Esophagus (tissue), 2 donors: ENCODE measurements at regions not wholly inside any gene's neighbourhood (a gene's known extent, or its start where the extent isn't known, plus 50 kb on each side); places are given as distances from the start of the nearest gene placed in this dataset.

Experiments
- H3K27ac ChIP-seq, 2 donors: one replicate each; pipeline ENCODE4 v1.5.1; 2013; ENCODE audit warnings: low read depth in 2 of 2, mild to moderate bottlenecking in 2 of 2, inconsistent platforms in 1 of 2, low read length in 1 of 2, moderate library complexity in 1 of 2
- H3K27me3 ChIP-seq, 2 donors: one replicate each; pipeline ENCODE4 v1.6.1; 2013; ENCODE audit warnings: low read length in 2 of 2, control low read depth in 1 of 2, mild to moderate bottlenecking in 1 of 2; ENCODE audit not compliant: insufficient read depth in 2 of 2, control insufficient read depth in 1 of 2
- H3K36me3 ChIP-seq, 2 donors: one replicate each; pipeline ENCODE4 v1.6.1; 2013; ENCODE audit warnings: low read length in 1 of 2; ENCODE audit not compliant: control insufficient read depth in 2 of 2, insufficient read depth in 2 of 2
- H3K4me1 ChIP-seq, 2 donors: one replicate each; pipeline ENCODE4 v1.6.1; 2013; ENCODE audit warnings: low read length in 1 of 2; ENCODE audit not compliant: control insufficient read depth in 2 of 2, insufficient read depth in 2 of 2
- H3K4me3 ChIP-seq, 2 donors: one replicate each; pipeline ENCODE4 v1.5.1; 2013; ENCODE audit warnings: low read length in 2 of 2, mild to moderate bottlenecking in 2 of 2, low read depth in 1 of 2, moderate library complexity in 1 of 2
- H3K9me3 ChIP-seq, 2 donors: one replicate each; pipeline ENCODE4 v1.6.1; 2013; ENCODE audit warnings: mild to moderate bottlenecking in 2 of 2, low read depth in 1 of 2, low read length in 1 of 2, moderate library complexity in 1 of 2; ENCODE audit not compliant: control insufficient read depth in 2 of 2, insufficient read depth in 1 of 2
- WGBS, 2 donors: extraction: QIAGEN DNeasy Blood & Tissue Kit; methylation state at CpG; one replicate each; pipeline ENCODE4 v1.1.7; 2013; 5-methylcytosine and 5-hydroxymethylcytosine counted together
- donor health status: healthy with polysubstance abuse.
- donor health status: Bipolar disorder and iron deficiency.

DNA sequence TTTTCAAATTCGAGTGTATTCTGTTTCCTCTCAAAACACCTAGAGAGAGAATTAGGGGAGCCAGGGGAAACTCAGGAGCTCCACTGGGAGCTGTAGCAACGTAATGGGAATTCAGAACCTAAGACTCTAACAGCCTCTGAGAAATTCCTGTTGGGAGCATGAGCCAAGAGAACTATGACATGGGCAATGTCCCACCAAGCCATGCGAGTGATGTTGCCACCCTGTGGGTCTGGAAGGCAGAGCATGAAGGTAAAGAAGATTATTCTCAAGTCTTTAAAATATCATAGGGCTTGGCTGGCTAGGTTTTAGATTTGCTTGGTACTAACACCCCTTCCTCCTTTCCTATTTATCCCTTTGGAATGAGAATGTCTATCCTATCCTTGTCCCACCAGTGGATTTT, 392.6 kb upstream of the ADAMTS9 start:
- Histone ChIP-seq H3K9me3 (no peaks in the 10 kb centered on the region), H3K36me3 (no peaks in the 10 kb centered on the region), H3K27ac (no peak overlapping the region), H3K4me3 (no peak overlapping the region), H3K27me3 (no peaks in the 10 kb centered on the region), H3K4me1 (no peaks in the 10 kb centered on the region)
- 79% methylated on average over 3 of the region's 3 CpGs for WGBS, 2 donors

GRCh38 chr3:65079560-65079959, 391.8 kb upstream of the ADAMTS9 start:
- H3K27ac ChIP-seq = no peak overlapping the region
- no peaks in the 10 kb centered on the region for H3K36me3 ChIP-seq
- H3K27me3 ChIP-seq = no peaks in the 10 kb centered on the region
- H3K4me3 ChIP-seq = no peak overlapping the region
- no peaks in the 10 kb centered on the region for H3K9me3 ChIP-seq
- 85 to 86% methylated on average over 5 of the region's 5 CpGs for WGBS, 2 donors
- H3K4me1 ChIP-seq = no peaks in the 10 kb centered on the region

GRCh38 chr3:65078748-65079147, 390.9 kb upstream of the ADAMTS9 start:
- Histone ChIP-seq H3K4me1 (no peaks in the 10 kb centered on the region), H3K9me3 (no peaks in the 10 kb centered on the region), H3K27me3 (no peaks in the 10 kb centered on the region), H3K36me3 (no peaks in the 10 kb centered on the region), H3K4me3 (no peak overlapping the region), H3K27ac (no peak overlapping the region)

- Histone ChIP-seq H3K36me3 (no peaks in the 10 kb centered on the region), H3K4me3 (no peak overlapping the region), H3K27me3 (no peaks in the 10 kb centered on the region), H3K4me1 (no peaks in the 10 kb centered on the region), H3K9me3 (no peaks in the 10 kb centered on the region), H3K27ac (no peak overlapping the region)
- whole genome bisulfite sequencing, 2 donors = 94 to 95% methylated on average over 2 of the region's 2 CpGs
Observed at GRCh38 chr3:65077124-65077523, 389.3 kb upstream of the ADAMTS9 start.

DNA sequence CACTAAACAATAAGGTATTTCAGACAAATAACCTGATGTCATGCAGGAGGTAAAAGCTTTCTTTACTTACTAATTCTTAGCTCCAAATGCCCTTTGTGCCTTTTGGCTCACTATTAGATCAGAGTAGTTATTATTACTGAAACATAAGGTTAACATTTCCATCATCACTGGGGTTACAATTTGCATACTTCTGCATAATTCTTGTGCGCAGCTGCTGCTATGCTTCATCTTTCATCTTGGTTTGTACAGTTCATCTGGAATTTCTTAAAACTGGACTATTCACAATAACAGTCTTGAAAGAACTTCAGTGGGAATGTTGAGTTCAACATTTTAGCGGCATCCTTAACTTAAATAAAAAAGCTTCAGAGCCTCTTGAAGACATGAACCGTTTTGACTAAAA, 383.2 kb upstream of the ADAMTS9 start:
- Histone ChIP-seq H3K27ac (no peak overlapping the region), H3K4me1 (no peaks in the 10 kb centered on the region), H3K9me3 (peaks cover 0 to 2% of the 10 kb centered on the region in 2 donors), H3K4me3 (no peak overlapping the region), H3K36me3 (no peaks in the 10 kb centered on the region), H3K27me3 (no peaks in the 10 kb centered on the region)
- 74% methylated on average over 3 of the region's 3 CpGs for WGBS, 2 donors

GRCh38 chr3:65060904-65061303, 373.1 kb upstream of the ADAMTS9 start:
- Histone ChIP-seq H3K27me3 (no peaks in the 10 kb centered on the region), H3K4me3 (no peak overlapping the region), H3K4me1 (no peaks in the 10 kb centered on the region), H3K9me3 (no peaks in the 10 kb centered on the region), H3K36me3 (no peaks in the 10 kb centered on the region), H3K27ac (no peak overlapping the region)
- 75 to 87% methylated on average over 2 of the region's 2 CpGs for WGBS, 2 donors

- Histone ChIP-seq H3K4me3 (no peak overlapping the region), H3K27me3 (no peaks in the 10 kb centered on the region), H3K9me3 (no peaks in the 10 kb centered on the region), H3K4me1 (no peaks in the 10 kb centered on the region), H3K36me3 (no peaks in the 10 kb centered on the region), H3K27ac (no peak overlapping the region)
- 70 to 76% methylated on average over 1 of the region's 1 CpG for WGBS, 2 donors
Observed at GRCh38 chr3:65052101-65052500, 364.3 kb upstream of the ADAMTS9 start.

DNA sequence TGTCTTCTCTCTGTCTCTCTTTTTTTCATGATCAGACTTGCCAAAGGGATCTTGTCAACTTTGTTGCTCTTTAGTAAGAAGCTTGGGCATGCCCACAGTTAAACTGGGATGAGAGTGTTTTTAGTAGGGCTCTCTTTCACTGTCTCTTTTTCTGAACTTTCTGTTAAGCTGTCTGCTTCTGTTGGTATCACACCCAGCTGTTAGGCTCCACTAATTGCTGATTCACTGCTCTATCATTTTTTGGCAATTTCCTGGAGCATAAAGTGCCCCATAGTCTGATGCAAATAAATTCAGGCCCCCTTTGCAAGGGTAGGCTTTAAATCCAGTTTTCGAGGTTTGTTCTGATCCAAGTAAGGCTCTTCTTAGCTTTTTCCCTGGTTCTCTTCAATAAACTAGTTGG, 360.4 kb upstream of the ADAMTS9 start:
- Histone ChIP-seq H3K9me3 (no peaks in the 10 kb centered on the region), H3K4me3 (no peak overlapping the region), H3K27me3 (no peaks in the 10 kb centered on the region), H3K36me3 (no peaks in the 10 kb centered on the region), H3K27ac (no peak overlapping the region), H3K4me1 (no peaks in the 10 kb centered on the region)
- 90 to 91% methylated on average over 1 of the region's 1 CpG for WGBS, 2 donors

- no peak overlapping the region for H3K27ac ChIP-seq
Observed at GRCh38 chr3:65045138-65045537, 357.3 kb upstream of the ADAMTS9 start.

DNA sequence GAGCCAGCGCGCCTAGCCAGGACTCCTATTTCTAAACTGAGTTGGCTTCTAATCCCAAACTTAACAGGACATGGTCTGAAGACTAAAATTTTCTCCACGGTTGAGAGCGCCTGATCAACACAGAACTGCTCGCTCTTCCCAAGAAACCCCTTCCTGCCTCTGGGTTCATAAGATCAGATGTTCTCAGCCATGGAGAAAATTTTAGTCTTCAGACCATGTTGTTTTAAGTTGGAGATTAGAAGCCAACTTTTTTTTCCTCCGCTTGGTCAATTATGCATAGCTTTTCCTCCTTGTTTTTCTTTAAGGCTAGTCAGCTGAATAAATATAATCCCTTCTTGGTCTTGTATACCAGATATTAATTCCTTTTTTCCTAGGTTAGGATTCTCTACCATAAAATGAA, 356.6 kb upstream of the ADAMTS9 start:
- 96 to 97% methylated on average over 6 of the region's 6 CpGs for WGBS, 2 donors
- Histone ChIP-seq H3K36me3 (no peaks in the 10 kb centered on the region), H3K27ac (no peak overlapping the region), H3K4me3 (no peak overlapping the region), H3K27me3 (no peaks in the 10 kb centered on the region), H3K4me1 (no peaks in the 10 kb centered on the region), H3K9me3 (no peaks in the 10 kb centered on the region)

More at GRCh38 chr3:65045138-65045537, 357.3 kb upstream of the ADAMTS9 start:
- H3K27me3 ChIP-seq = no peaks in the 10 kb centered on the region
- no peaks in the 10 kb centered on the region for H3K36me3 ChIP-seq
- no peaks in the 10 kb centered on the region for H3K4me1 ChIP-seq
- WGBS, 2 donors = 73 to 80% methylated on average over 1 of the region's 1 CpG
- H3K9me3 ChIP-seq = no peaks in the 10 kb centered on the region
- no peak overlapping the region for H3K4me3 ChIP-seq
